ENCODE measurements at regions not wholly inside any gene's neighbourhood (a gene's known extent, or its start where the extent isn't known, plus 50 kb on each side); places are given as distances from the start of the nearest gene placed in this dataset.

DNA sequence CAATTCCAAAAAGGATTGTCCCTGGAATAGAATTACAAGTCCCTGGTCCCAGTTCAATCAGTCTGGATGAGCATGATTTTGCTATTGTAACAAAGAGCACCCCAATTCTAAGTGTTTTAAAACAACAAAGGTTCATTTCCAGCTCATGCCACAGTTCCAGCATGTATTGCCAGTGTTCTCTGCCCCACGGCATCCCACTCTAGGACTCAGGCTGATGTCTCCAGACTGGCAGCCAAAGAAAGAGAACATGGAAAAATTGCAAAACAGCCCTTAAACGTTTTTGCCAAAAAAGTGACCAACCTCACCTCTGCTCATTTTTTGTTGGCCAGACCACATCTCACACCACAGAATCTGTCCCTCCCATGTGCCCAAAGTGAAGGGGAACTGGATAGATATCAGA lies 116.0 kb upstream of the PLXNC1 start:
- no peak for DNase-seq

- DNase-seq, result peak in 2 of 5 donors; percentile 4 to 38
These were observed 115.3 kb upstream of the PLXNC1 start for GRCh38 chr12:94033101-94033500.

DNA sequence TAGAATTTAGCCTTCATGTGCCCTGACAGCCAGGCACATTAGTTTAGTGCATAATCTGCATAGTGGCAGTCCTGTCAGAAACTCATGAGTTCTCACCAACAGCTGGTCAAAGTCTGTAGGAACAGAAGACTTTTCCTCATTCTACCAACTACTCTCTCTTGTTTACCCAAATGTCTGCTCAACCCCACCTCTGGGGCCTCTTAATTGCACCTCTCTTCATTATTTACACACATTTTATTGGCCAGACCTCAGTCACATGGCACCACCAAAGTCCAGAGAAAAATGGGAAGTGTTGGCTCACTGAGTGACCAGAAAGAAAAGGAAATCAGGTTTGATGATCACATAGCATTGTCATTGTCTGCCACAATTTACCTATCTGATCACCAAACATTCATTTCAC lies 114.6 kb upstream of the PLXNC1 start:
- no peak for DNase-seq

DNA sequence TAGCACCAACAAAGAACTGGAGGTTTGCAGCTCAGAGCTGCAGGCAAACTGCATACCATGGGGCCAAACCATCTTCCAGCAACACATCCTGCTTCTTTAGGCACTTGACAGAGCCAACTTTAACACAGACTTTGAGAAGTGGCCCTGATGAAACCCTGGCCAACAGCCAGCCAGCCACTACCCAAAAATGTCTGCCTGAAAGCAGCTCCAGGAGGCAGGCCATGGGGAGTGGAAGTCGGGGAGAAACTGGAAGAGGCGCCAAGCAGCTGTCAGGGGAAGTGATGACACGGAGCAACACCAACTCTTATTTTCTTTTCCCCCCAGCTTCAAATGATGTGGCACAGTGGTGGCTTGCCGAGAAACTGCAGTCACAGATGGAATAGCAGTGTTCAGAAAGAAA lies 110.9 kb upstream of the PLXNC1 start:
- no peak for DNase-seq

DNA sequence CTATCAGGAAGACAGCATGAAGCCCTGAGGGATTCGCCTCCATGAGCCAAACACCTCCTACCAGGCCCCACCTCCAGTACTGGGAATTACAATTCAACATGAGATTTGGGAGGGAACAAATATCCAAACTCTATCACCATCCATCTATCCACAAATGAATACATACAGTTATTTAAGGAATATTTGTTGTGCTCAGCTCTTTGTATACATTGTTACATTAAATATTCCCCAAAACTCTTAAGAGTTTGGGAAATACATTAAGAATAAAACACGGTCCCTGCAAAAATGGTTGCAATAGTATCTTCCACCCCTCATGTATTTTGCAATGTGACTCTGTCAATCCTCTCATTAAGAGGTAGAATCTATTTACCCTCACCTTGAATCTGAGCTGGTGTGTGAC lies 109.8 kb upstream of the PLXNC1 start:
- no peak for DNase-seq

GRCh38 chr12:94039199-94039840 lies 109.1 kb upstream of the PLXNC1 start:
- DNase-seq, result no peak

GRCh38 chr12:94039914-94040313 lies 108.5 kb upstream of the PLXNC1 start:
- no peak for DNase-seq

DNA sequence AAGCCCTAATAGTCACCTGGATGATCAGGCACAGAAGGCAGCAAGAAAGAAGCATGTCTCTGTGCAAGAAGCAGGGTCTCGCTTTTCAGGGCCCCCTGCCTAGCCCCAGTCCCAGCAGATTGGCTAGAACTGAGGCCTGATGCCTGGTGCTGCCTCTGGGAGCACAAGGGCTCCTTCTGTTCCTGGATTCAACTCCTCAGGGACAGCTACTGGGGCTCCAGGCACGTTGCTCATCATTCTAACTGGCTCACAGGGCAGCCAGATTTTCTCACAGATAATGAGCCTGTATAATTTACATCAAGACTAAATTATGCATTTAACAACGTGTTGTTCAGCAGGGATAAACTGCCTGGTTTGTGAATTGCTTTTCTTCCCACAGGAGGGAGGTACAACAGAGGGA lies 106.5 kb upstream of the PLXNC1 start:
- no peak for DNase-seq

DNA sequence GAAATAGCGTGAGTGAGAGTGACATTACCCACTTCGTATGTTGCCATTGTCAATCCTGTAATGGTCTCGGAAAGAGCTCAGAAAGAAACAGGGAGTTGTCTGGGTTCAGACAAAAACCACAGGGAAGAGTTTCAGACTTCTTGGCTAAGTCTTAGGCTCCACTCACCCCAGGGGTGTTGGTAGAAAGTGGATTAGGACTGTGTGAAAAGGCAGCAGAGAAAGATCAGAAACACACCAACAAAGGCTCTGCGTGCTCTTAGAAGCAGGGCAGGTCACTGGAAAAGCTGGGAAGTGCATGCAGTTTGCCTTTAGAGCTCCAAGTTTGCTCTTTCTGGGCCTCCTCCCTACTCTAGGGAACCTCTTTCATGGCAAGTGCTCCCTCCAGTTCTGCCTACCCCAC lies 106.1 kb upstream of the PLXNC1 start:
- DNase-seq, result no peak

- DNase-seq, result no peak
These were observed 101.6 kb upstream of the PLXNC1 start for GRCh38 chr12:94046626-94047410.

- no peak for DNase-seq
These were observed 100.4 kb upstream of the PLXNC1 start for GRCh38 chr12:94047781-94048567.

GRCh38 chr12:94048757-94049156 lies 99.6 kb upstream of the PLXNC1 start:
- DNase-seq, result no peak

GRCh38 chr12:94049718-94050117 lies 98.7 kb upstream of the PLXNC1 start:
- no peak for DNase-seq

- no peak for DNase-seq
These were observed 94.7 kb upstream of the PLXNC1 start for GRCh38 chr12:94053676-94054075.

GRCh38 chr12:94055528-94055927 lies 92.8 kb upstream of the PLXNC1 start:
- DNase-seq, result no peak

DNA sequence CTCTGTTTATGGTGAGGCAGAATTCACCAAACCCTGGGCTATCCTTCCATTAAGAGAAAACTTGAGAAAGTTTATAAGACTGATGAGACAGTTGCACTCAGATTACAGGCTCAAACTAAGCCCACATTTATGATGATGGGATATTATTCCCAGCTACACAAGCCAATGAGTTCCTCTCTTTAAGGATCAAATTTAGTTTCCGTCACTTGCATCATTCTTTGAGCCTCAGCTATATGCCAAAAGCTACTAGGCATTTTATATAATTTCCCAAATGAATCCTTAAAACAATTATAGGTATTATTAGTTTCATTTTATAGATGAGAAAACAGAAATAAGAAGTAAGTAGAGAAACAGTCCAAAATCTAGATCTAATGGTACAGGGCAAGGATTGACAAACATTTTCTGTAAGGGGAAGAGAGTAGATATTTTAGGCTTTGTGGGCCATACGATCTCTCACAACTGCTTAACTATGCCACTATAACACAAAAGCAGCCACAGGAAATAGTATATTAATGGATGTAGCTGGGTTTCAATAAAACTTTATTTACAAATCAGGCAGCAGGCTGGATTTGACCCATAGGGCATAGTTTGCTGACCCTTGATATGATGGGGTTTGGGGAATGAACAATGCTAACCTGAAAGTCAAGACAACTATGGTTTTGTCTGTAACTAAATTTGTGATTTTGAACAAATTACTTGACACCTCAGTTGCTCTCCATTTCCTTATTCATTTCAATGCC lies 91.8 kb upstream of the PLXNC1 start:
- DNase-seq, result no peak

DNA sequence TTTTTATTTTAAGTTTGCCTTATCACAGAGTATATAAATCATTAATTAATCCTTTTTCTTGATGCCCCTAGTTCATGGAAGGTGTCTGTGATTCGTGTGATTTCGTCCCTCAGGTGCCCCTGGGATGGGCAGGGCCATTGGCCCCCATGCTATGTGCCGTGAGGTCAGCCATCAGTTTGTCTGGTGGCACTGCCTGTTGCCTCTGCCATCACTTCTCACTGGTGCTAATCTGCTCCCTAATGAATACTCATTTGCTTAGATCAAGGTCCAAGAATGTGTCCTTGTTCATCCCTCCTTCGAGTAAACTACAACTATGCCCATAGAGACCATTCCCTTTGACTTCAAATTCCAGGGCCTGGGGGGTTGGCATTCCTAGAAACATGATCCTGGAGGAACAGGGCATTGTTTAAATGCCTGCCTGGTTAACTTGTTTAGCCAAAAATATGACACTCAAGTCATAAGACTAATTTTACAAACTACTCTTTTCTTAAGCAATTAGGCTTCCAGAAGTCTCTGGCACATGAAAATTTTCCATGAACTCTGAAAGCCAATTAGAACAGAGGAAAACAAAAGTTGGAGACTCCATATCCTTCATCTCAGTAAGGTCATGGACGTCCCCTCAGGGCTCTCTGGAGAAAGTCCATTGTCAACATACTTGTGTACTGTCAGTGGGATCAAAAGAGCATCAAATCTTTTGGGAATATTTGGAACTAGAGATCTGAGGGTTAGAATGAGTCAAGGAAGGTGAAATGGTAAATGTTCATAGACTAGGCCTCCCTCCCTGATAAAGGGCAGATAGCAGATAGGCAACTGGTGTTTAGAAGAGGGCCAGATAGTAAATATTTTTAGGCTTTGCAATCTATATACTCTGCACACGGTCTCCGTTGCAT lies 90.9 kb upstream of the PLXNC1 start:
- DNase-seq, result no peak

- no peak for DNase-seq
These were observed 88.7 kb upstream of the PLXNC1 start for GRCh38 chr12:94059394-94060368.

DNA sequence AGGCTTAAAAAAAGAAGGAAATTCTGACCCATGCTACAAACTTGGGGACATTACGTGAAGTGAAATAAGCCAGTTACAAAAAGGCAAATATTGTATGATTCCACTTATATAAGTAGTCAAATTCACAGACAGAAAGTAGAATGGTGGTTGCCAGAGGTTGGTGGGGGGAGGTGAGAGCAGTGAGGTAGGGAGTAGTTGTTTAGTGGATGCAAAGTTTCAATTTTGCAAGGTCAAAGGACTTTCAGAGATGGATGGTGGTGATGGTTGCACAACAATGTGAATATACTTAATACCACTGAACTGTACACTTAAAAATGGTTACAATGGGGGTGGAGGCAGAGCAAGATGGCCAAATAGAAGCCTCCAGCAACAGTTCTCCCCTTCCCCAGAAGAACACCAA lies 86.2 kb upstream of the PLXNC1 start:
- no peak for DNase-seq

GRCh38 chr12:94062796-94063635 lies 85.4 kb upstream of the PLXNC1 start:
- no peak for DNase-seq

Data from T-helper 1 cell (primary cell).